PC-9 (cell line): ENCODE measurements at regions not wholly inside any gene's neighbourhood (a gene's known extent, or its start where the extent isn't known, plus 50 kb on each side); places are given as distances from the start of the nearest gene placed in this dataset.

Source experiments
- EZH2 ChIP-seq: fragments of 200-600 bp; sonication (generic); IDR thresholded peaks from 2 replicates; pipeline ENCODE4 v1.8.0; 2017; ENCODE audit warnings: antibody characterized with exemption, low read depth
- TF ChIP-seq, protein P1 (sequence below): fragments of 200-600 bp; sonication (generic); conservative IDR thresholded peaks from 2 replicates; pipeline ENCODE4 v1.6.1; 2017; ENCODE audit warnings: mixed run types, antibody characterized with exemption, mild to moderate bottlenecking, moderate library complexity

- TF ChIP-seq, protein P1, sequence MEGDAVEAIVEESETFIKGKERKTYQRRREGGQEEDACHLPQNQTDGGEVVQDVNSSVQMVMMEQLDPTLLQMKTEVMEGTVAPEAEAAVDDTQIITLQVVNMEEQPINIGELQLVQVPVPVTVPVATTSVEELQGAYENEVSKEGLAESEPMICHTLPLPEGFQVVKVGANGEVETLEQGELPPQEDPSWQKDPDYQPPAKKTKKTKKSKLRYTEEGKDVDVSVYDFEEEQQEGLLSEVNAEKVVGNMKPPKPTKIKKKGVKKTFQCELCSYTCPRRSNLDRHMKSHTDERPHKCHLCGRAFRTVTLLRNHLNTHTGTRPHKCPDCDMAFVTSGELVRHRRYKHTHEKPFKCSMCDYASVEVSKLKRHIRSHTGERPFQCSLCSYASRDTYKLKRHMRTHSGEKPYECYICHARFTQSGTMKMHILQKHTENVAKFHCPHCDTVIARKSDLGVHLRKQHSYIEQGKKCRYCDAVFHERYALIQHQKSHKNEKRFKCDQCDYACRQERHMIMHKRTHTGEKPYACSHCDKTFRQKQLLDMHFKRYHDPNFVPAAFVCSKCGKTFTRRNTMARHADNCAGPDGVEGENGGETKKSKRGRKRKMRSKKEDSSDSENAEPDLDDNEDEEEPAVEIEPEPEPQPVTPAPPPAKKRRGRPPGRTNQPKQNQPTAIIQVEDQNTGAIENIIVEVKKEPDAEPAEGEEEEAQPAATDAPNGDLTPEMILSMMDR = no peak
- no peak for TF ChIP-seq EZH2
Measured at GRCh38 chr3:73121669-73122331, 60.3 kb downstream of the EBLN2 start.
